ENCODE measurements at regions not wholly inside any gene's neighbourhood (a gene's known extent, or its start where the extent isn't known, plus 50 kb on each side); places are given as distances from the start of the nearest gene placed in this dataset.

DNA sequence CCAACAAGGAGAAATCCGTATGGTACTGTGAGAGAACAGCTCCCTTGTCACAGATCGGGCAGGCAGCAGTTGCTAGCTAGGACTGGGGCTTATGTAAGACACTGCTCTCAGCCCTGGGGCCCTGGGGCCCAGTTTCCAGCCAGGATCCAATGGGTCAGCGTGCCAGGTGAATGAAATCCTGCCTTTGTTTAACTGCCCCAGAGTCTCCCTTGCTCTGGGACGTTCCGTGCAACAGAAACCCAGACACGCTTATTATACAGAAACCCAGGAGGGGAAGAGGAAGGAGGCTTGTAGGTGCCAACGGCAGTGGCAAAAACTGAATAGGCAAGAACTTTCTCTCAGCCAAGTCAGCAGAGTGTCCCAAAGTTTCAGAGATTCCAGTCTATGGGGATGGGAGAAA is 110.6 kb downstream of the DIO2 start:
- Histone ChIP-seq H4K91ac (ENCODE audit: insufficient read length, low read depth, low read length) (no peak overlapping the region), H4K20me1 (ENCODE audit: control insufficient read depth, insufficient read depth, insufficient read length) (no peaks in the 10 kb centered on the region), H2BK5ac (ENCODE audit: insufficient read length, low read length) (no peak overlapping the region), H2BK12ac (ENCODE audit: insufficient read length, low read depth, low read length) (no peak overlapping the region), H2AFZ (ENCODE audit: low read length) (no peak overlapping the region), H3K9ac (ENCODE audit: extremely low read depth, insufficient read length, low read length) (no peak overlapping the region), H3K23me2 (ENCODE audit: insufficient read length, low read depth, low read length, poor library complexity, severe bottlenecking) (no peaks in the 10 kb centered on the region), H3K27ac (ENCODE audit: insufficient read length, low read depth, low read length) (no peak overlapping the region), H3K4ac (ENCODE audit: low read depth, low read length) (no peak overlapping the region), H3K23ac (ENCODE audit: insufficient read length, low read depth, low read length) (no peak overlapping the region), H2BK15ac (ENCODE audit: low read depth, low read length) (no peak overlapping the region), H3K56ac (ENCODE audit: insufficient read length, low read depth, low read length) (no peak overlapping the region), H3K79me1 (ENCODE audit: insufficient read depth, low read depth, low read length, poor library complexity, severe bottlenecking) (no peaks in the 10 kb centered on the region), H3K27me3 (ENCODE audit: insufficient read depth, low read length) (no peaks in the 10 kb centered on the region), H3T11ph (ENCODE audit: low read length) (no peak overlapping the region), H2BK120ac (ENCODE audit: low read depth, low read length, poor library complexity, severe bottlenecking) (no peak overlapping the region), H3K79me2 (ENCODE audit: insufficient read depth, low read length) (no peaks in the 10 kb centered on the region), H3K4me2 (ENCODE audit: insufficient read depth, insufficient read length, low read length) (no peak overlapping the region), H4K8ac (replicated peaks; ENCODE audit: insufficient read length, low read depth, low read length) (no peak overlapping the region), H4K5ac (ENCODE audit: insufficient read length, low read depth, low read length) (no peak overlapping the region), H2AK5ac (ENCODE audit: insufficient read length, low read length) (no peak overlapping the region), H2BK20ac (ENCODE audit: low read depth, low read length, poor library complexity, severe bottlenecking) (no peak overlapping the region), H3K14ac (ENCODE audit: insufficient read depth, low read length) (no peak overlapping the region), H3K18ac (ENCODE audit: insufficient read length, low read depth, low read length) (no peak overlapping the region), H3K9me3 (ENCODE audit: control insufficient read depth, low read depth, low read length) (no peaks in the 10 kb centered on the region), H3K4me1 (ENCODE audit: insufficient read depth, low read length) (no peaks in the 10 kb centered on the region)
- WGBS (ENCODE audit: extremely low coverage, insufficient read length, low lambda C conversion rate), result no CpG with 5 or more reads among the region's 7 CpGs
- H3K36me3 Mint-ChIP-seq (ENCODE audit: insufficient read depth in 1 of 3, low read depth in 3 of 3), result no peaks in the 10 kb centered on the region
- H3K27ac Mint-ChIP-seq, result 0 out of 7 replicates have a peak overlapping the region, but pooled peaks of 1 of the 3 experiments have one; percentile 31
- no peak overlapping the region for H3K4me3 Mint-ChIP-seq
- no peaks in the 10 kb centered on the region; the same call in 1 of the 2 replicates for H3K27me3 Mint-ChIP-seq (ENCODE audit: low read depth)
- H3K9me3 Mint-ChIP-seq, result peaks cover 2 to 6% of the 10 kb centered on the region in 2 experiments; a peak in 1 of 5 replicates
- no peak for DNase-seq
- TF ChIP-seq, protein P1, sequence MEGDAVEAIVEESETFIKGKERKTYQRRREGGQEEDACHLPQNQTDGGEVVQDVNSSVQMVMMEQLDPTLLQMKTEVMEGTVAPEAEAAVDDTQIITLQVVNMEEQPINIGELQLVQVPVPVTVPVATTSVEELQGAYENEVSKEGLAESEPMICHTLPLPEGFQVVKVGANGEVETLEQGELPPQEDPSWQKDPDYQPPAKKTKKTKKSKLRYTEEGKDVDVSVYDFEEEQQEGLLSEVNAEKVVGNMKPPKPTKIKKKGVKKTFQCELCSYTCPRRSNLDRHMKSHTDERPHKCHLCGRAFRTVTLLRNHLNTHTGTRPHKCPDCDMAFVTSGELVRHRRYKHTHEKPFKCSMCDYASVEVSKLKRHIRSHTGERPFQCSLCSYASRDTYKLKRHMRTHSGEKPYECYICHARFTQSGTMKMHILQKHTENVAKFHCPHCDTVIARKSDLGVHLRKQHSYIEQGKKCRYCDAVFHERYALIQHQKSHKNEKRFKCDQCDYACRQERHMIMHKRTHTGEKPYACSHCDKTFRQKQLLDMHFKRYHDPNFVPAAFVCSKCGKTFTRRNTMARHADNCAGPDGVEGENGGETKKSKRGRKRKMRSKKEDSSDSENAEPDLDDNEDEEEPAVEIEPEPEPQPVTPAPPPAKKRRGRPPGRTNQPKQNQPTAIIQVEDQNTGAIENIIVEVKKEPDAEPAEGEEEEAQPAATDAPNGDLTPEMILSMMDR (conservative IDR thresholded peaks at IDR 0.05), result no peak
- H3K4me1 Mint-ChIP-seq, result peaks cover 0 to 7% of the 10 kb centered on the region in 2 experiments; a peak in 1 of 4 replicates

Measured in H9 (cell line).